NCI-H1694 treated with DMSO at 0.1 percent for 48 hours (cell line): ENCODE measurements at regions not wholly inside any gene's neighbourhood (a gene's known extent, or its start where the extent isn't known, plus 50 kb on each side); places are given as distances from the start of the nearest gene placed in this dataset.

Experiments used
- DNase-seq: peaks from one replicate; lab custom pipeline; 2025; lab: John Stamatoyannopoulos, UW

DNA sequence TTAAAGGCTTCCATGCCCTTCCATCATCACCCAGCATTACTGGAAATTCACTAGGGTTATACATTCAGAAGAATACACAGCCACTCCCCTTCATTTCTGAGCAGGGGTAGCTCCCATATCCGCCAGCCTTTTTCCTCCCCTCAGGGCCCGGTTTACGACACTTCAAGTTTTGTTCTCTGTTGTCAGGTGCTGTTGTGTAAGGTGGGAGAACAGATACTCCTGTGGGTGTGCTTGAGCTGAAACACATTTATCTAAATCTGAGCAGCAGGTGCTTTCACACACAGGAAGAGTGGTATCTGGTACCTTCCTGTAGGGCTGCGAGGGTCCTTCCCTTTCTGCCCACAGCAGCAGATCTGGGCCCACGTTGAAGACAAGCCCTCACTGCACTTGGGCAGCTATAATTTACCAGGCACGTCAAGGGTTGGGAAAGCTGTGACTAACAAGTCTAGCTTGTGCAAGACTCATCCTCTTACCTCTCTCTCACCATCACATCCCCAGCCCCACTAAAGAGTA, 215.8 kb upstream of the RREB1 start:
- DNase-seq = no peak

- no peak for DNase-seq
Observed at GRCh38 chr6:6892744-6893583, 214.8 kb upstream of the RREB1 start.

- no peak for DNase-seq
Observed at GRCh38 chr6:6893701-6894100, 214.1 kb upstream of the RREB1 start.

- DNase-seq = no peak
Observed at GRCh38 chr6:6895929-6896328, 211.8 kb upstream of the RREB1 start.

GRCh38 chr6:6897140-6897539, 210.6 kb upstream of the RREB1 start:
- no peak for DNase-seq

GRCh38 chr6:6900569-6901204, 207.1 kb upstream of the RREB1 start:
- DNase-seq = no peak

- no peak for DNase-seq
Observed at GRCh38 chr6:6901205-6901719, 206.5 kb upstream of the RREB1 start.

DNA sequence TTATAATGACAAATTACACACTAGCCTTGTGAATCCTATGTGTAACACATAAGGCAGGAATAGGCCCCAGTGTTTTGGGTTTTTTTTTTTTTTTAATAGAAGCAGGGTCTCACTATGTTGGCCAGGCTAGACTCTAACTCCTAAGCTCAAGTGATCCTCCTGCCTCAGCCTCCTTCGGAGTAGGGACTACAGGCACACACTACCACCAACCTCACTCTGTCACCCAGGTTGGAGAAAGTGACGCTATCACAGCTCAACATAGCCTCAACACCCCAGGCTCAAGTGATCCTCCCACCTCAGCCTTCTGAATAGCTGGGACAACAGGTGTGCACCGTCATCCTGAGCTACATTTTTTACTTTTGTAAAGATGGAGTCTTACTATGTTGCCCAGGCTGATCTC, 205.8 kb upstream of the RREB1 start:
- no peak for DNase-seq

GRCh38 chr6:6905961-6906518, 201.7 kb upstream of the RREB1 start:
- DNase-seq = no peak

DNA sequence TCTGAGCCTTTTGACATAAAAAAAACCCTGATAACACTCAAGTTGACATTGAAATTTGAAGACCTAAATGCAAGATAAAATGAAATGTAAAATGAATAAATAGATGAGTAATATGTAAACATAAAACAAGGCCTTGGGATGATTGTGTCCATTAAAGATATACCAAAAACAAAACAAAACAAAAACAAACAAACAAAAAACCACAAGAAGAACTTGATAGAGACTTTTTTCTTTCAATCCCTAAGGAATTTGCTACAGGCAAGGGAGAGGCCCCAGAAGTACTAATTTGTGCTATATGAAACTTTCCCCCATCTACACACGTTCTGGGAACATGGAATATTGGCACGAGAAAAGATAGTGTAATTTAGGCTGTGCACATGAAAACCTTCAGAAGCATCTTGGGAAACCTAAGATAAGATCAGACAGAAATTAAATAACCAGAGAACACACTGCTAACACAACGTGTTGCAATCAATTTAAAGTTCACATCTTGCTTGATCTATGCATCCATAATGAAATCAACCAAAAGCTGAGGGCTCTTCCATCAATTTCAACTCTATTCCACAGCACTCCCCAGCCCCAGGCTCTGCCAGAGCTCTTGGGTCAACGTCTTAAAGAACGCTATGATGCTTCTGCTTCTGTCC, 201.1 kb upstream of the RREB1 start:
- no peak for DNase-seq

- no peak for DNase-seq
Observed at GRCh38 chr6:6907286-6907685, 200.5 kb upstream of the RREB1 start.

DNA sequence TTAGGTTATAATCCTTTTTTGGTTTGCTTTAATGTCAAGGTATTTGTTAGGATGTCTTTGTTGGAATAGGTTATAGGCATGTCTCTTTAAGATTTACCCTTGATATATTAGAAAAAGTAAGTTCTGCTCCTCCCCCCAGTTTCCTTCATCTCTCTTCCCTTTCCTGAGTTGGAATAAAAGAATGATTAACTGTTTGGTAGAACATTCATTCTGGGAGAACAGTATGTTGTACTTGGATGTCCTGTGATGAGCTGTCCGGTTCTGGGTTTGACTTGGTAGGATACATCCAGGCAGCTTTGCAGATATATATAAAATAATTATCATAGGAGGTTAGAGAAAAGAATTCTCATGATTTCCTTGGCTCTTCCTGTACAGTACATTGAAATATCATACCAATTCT, 199.6 kb upstream of the RREB1 start:
- no peak for DNase-seq

GRCh38 chr6:6909111-6909510, 198.7 kb upstream of the RREB1 start:
- DNase-seq = no peak

DNA sequence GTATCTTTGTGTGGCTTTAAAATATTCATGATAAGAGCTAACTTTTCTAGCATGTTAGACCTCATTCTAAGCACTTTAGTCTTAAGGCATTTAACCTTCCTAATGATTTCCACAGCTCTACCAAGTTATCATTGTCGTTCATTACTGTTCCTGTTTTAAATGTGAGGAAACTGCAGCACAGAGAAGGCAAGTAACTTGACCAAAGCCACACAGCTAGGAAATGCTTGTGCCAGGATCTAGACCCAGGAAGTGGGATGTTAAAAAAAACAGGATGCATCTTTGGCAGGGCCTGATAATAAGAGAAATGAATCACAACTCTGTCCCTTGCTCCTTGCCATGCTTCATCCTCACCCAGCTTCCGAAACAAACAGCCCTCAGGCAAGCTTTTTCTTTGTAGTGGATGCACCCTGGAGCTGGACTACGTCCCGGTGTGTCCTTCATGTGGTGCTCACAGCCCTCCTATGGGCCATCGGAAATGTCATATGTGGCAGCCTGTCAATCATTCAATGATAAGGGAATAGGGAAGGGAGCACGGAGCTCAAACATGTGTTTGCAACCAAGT, 196.9 kb upstream of the RREB1 start:
- DNase-seq = no peak

DNA sequence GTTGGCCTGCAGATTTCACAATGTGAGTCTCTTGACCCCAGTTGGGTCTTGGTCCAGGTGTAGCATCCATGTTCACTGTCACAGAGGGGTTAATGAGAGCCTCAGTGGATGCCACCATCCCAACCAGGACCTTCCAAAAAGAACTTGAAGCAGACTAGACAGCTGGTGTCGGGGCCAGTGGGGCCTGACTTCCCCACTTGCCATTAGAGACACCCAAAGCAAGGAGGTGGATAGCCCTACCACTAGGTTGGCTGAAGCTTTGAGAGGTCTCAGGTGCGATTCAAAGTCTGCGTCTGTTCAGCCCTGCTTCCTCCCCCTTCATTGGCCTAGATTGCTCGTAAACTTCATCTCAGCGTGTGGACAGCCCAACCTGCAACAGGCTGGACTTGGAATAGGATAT, 196.4 kb upstream of the RREB1 start:
- DNase-seq = no peak

DNA sequence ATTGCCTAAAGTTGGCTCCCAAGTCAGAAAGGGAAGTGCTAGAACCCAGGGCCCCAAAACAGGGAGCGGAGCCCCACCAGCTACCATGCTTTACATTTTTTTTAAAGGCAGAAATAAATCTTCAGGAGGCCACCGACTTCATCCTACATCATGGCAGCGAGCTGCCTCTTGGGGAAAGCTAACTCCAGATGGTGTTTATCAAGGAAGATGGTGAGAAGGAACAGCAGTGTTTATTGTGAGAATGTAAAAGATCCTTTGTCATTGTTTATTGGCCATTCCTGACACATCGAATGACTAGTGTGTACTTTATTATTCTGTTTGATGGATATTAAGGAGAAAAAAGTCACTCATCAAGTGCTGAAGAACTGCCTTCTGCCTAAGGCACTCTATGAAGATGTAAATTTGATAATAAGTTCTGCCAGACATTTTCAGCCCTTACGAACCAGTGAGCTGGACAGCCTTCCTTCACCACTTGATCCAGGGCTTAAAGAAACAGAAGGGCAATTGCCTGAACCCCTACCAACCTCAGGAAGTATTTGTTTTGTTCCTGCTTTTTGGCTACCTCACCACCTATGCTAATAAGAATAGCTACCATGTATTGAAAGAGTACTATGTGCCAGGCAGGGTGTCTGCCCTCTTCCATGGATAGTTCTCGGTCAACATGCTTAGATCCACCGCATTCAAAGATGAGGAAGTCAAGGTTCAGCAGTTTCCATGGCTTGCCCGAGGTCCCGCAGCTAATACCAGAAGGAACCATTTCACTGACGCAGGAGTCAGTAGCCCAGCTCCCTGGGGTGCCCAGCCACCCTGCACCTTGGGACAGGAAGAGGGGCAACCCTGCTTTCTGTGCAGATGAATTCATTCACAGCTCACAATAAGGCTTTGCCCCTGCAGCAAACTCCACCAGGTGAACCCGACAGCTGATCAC, 194.7 kb upstream of the RREB1 start:
- DNase-seq = no peak

DNA sequence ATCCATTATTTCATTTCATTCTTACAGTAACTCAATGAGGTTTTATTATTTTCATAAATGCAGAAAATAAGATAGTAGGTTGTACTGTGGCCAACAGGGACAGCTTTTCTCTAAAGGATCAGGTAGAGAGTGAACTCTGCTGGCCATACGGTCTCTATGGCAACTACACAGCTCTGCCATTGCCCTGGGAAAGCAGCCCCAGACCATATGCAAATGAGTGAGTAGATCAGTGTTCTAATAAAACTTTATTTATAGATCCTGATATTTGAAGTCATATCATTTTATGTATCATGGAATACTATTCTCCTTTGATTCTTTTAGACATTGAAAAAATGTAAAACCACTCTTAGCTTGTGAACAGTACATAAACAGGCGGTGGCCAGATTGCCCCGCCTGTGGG, 192.5 kb upstream of the RREB1 start:
- DNase-seq = no peak

- DNase-seq = no peak
Observed at GRCh38 chr6:6915813-6916547, 191.8 kb upstream of the RREB1 start.

- no peak for DNase-seq
Observed at GRCh38 chr6:6916598-6916997, 191.2 kb upstream of the RREB1 start.
